Activated CD8-positive, alpha-beta T cell treated with anti-CD3 and anti-CD28 coated beads for 36 hours (primary cell): ENCODE measurements at regions not wholly inside any gene's neighbourhood (a gene's known extent, or its start where the extent isn't known, plus 50 kb on each side); places are given as distances from the start of the nearest gene placed in this dataset.

Experiments used
- ATAC-seq: fragments of 200-7000 bp; cut with Tn5 transposase; one replicate; pipeline ENCODE4 v1.10.0; 2021; ENCODE audit warnings: mild to moderate bottlenecking, moderate library complexity
- CTCF ChIA-PET: fragments of 350-600 bp; sonication (Branson Sonifier 250); formaldehyde crosslinking; loops from one replicate; lab custom pipeline; 2021; ENCODE audit warnings: antibody characterized with exemption; lab: Charles Lee
- POLR2A ChIA-PET: fragments of 350-600 bp; sonication (Branson Sonifier 250); formaldehyde crosslinking; loops from one replicate; lab custom pipeline; 2021; ENCODE audit warnings: antibody characterized with exemption; lab: Charles Lee
- DNase-seq: peaks from one replicate; pipeline ENCODE4 v3.0.0-alpha.2; 2020
- H3K27ac Mint-ChIP-seq: one replicate; pipeline ENCODE4 v1.8.0; 2021; ENCODE audit warnings: mild to moderate bottlenecking, mixed read lengths
- H3K27me3 Mint-ChIP-seq: one replicate; pipeline ENCODE4 v1.8.0; 2021; ENCODE audit warnings: mixed read lengths
- H3K36me3 Mint-ChIP-seq: one replicate; pipeline ENCODE4 v1.8.0; 2021; ENCODE audit warnings: low read depth, mixed read lengths
- H3K4me1 Mint-ChIP-seq: one replicate; pipeline ENCODE4 v1.8.0; 2021; ENCODE audit warnings: low read depth, mixed read lengths
- H3K4me3 Mint-ChIP-seq: one replicate; pipeline ENCODE4 v1.8.0; 2021; ENCODE audit warnings: mild to moderate bottlenecking, moderate library complexity, mixed read lengths
- H3K9me3 Mint-ChIP-seq: one replicate; pipeline ENCODE4 v1.8.0; 2021; ENCODE audit warnings: mixed read lengths
- intact Hi-C: fragments of 100-400 bp; cut with micrococcal nuclease; formaldehyde crosslinking; loops from one replicate; pipeline ENCODE4 v1.10.0; 2022
- TF ChIP-seq, protein P1 (sequence below): fragments of 200-600 bp; IDR thresholded peaks from one replicate; pipeline ENCODE4 v1.8.0; 2022; ENCODE audit warnings: antibody characterized with exemption, mild to moderate bottlenecking

- ATAC-seq (no peak), DNase-seq (no peak)
- Mint-ChIP-seq H3K9me3 (no peaks in the 10 kb centered on the region), H3K36me3 (no peaks in the 10 kb centered on the region), H3K27me3 (no peaks in the 10 kb centered on the region), H3K4me1 (peaks cover 5% of the 10 kb centered on the region), H3K4me3 (no peak overlapping the region), H3K27ac (no peak overlapping the region)
- intact Hi-C loops = loop anchor here (10.0 kb wide), 1 partner anchor 233 kb away; the partner anchor contains the start of gene ZEB1
- ChIA-PET CTCF (interaction anchor here (1.7 to 2.9 kb wide), 6 partner anchors 16 to 726 kb away, joined by 4 to 28 read pairs (median 10); partner anchors contain the start of gene ZNF438), POLR2A (no interaction called here)
- TF ChIP-seq, protein P1, sequence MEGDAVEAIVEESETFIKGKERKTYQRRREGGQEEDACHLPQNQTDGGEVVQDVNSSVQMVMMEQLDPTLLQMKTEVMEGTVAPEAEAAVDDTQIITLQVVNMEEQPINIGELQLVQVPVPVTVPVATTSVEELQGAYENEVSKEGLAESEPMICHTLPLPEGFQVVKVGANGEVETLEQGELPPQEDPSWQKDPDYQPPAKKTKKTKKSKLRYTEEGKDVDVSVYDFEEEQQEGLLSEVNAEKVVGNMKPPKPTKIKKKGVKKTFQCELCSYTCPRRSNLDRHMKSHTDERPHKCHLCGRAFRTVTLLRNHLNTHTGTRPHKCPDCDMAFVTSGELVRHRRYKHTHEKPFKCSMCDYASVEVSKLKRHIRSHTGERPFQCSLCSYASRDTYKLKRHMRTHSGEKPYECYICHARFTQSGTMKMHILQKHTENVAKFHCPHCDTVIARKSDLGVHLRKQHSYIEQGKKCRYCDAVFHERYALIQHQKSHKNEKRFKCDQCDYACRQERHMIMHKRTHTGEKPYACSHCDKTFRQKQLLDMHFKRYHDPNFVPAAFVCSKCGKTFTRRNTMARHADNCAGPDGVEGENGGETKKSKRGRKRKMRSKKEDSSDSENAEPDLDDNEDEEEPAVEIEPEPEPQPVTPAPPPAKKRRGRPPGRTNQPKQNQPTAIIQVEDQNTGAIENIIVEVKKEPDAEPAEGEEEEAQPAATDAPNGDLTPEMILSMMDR = no peak
Observed at GRCh38 chr10:31081937-31082840, 50.5 kb upstream of the ZNF438 start.

DNA sequence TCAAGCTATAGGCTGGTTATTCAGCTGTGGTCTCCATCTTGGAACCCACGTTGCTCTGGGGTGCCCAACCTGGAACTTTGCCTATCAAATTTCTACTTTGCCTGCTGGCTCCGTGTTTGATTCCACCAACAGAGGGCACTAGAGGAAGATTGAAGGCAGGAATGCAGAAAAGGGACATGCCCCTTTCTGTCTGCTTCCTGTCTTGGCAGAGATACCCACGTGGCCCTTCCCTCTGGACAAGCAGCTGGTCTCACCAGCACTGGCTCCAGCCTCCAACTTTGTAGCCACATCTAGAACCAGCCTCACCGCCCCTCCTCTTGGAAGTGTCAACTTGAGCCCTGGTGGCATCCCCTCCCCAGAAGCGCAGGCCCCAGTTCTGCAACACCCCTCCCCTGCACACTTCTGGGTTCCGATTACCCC lies 52.1 kb upstream of the ZNF438 start:
- DNase-seq (peak; percentile 80), ATAC-seq (peak; percentile 88)
- ChIA-PET CTCF (interaction anchor here (0.6 to 3.0 kb wide), 29 partner anchors 11 to 1057 kb away, joined by 3 to 28 read pairs (median 3); partner anchors contain the start of gene ZNF438), POLR2A (no interaction called here)
- Mint-ChIP-seq H3K27me3 (no peaks in the 10 kb centered on the region), H3K4me3 (no peak overlapping the region), H3K9me3 (no peaks in the 10 kb centered on the region), H3K36me3 (no peaks in the 10 kb centered on the region), H3K4me1 (peaks cover 5% of the 10 kb centered on the region), H3K27ac (peak overlapping the region; percentile 66)
- intact Hi-C loops = loop anchor here (10.0 kb wide), 1 partner anchor 231 kb away; the partner anchor contains the start of gene ZEB1
- TF ChIP-seq, protein P1 = peak; percentile 57

DNA sequence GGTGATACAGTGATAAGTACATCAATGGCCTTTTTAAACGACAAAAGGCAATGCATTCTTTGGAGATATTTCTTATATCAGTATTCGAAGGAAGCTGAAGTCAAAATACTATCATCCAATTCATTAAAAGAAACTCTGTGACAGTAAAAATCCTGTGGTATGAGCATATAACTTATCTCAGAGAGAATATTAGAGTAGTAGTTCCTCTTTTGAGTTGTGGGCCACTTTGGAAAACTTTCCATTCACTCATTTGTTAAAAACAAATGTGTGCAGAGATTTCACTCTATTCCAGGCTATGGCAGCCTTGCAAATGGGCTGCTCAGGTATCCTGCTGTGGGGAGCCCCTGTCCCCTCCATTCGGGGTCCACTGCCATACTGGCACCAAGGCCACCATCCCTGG lies 55.3 kb upstream of the ZNF438 start:
- intact Hi-C loops = loop anchor here (10.0 kb wide), 1 partner anchor 228 kb away; the partner anchor contains the start of gene ZEB1
- no peak overlapping the region for H3K4me3 Mint-ChIP-seq
- TF ChIP-seq, protein P1 = no peak
- POLR2A ChIA-PET = no interaction called here
- no peak for ATAC-seq
- H3K27ac Mint-ChIP-seq = no peak overlapping the region
- DNase-seq = no peak
- no peaks in the 10 kb centered on the region for H3K27me3 Mint-ChIP-seq
- CTCF ChIA-PET = interaction anchor here (0.9 kb wide), 1 partner anchor 12 kb away, joined by 3 read pairs; no protein-coding TSS in a partner anchor
- H3K9me3 Mint-ChIP-seq = no peaks in the 10 kb centered on the region
- H3K4me1 Mint-ChIP-seq = peaks cover 11% of the 10 kb centered on the region
- no peaks in the 10 kb centered on the region for H3K36me3 Mint-ChIP-seq

- ATAC-seq (no peak), DNase-seq (no peak)
- Mint-ChIP-seq H3K36me3 (no peaks in the 10 kb centered on the region), H3K27ac (no peak overlapping the region), H3K4me3 (no peak overlapping the region), H3K9me3 (no peaks in the 10 kb centered on the region), H3K27me3 (no peaks in the 10 kb centered on the region), H3K4me1 (peaks cover 11% of the 10 kb centered on the region)
- TF ChIP-seq, protein P1 = no peak
- intact Hi-C loops = loop anchor here (10.0 kb wide), 1 partner anchor 227 kb away; the partner anchor contains the start of gene ZEB1
- ChIA-PET POLR2A (no interaction called here), CTCF (interaction anchor here (0.8 to 1.2 kb wide), 2 partner anchors 56 to 304 kb away, joined by 4 read pairs; partner anchors contain the start of gene ZNF438)
Observed at GRCh38 chr10:31087851-31088250, 56.2 kb upstream of the ZNF438 start.
